GOT3 (cell line): ENCODE measurements at regions not wholly inside any gene's neighbourhood (a gene's known extent, or its start where the extent isn't known, plus 50 kb on each side); places are given as distances from the start of the nearest gene placed in this dataset.

ENCODE experiments used
- DNase-seq: peaks from one replicate; lab custom pipeline; 2025; ENCODE audit warnings: mixed read lengths; lab: John Stamatoyannopoulos, UW

DNA sequence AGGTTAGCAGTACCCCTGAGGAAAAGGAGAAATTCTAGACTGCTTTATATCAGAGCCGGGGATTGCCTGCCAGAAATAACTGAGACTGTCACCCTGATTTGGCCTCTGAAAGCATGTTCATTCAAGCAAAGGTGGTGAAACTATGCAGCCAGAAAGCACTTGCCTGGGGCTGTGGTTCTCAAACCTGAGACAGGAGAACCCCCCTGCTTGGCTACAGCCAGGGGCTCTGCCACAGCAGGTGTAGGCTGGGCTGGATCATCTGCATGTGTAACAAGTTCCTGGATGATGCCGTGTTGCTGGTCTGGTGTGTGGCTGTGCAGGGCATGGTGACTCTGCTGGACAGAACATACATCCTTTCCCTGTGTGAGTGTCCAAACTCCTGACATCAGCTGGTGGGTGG is 157.8 kb downstream of the NXNL2 start:
- DNase-seq = no peak

DNA sequence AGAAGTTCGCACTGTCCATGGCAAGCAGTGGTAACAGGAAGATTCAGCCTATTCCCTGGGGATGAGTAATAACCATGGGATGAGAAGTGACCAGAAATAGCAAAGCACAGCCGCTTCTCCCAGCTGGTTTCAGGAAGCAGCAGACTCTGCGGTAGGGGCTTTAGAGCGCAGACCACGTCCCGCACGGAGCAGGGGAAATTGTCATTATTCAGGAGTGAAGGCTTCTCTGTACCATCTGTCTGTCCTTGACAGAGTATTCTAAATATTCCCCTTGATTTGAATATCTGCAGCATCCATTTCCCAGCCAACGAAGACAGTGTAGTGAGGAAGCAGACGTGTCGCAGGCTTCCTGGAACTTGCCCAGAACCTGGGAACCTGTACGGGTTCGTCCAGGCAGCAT is 159.6 kb downstream of the NXNL2 start:
- no peak for DNase-seq

DNA sequence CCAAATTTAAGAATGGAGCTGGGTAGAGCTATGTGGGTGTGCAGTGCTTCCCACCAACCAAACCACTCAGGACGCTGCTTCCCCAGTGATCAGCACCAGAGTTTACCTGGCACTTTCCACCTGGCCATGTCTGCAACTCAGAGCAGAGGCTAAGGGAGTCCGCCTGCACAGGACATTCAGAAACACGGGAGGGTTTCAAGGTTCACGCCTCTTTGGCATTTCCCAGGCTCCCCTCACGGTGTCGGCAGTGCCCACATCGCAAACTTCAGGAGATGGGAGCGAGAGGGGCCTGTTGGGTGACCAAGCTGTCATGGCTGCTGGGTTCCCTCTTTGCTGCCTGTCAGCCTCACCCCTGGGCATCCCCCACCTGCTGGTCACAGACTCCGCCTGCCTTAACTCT is 161.5 kb downstream of the NXNL2 start:
- DNase-seq = no peak

DNA sequence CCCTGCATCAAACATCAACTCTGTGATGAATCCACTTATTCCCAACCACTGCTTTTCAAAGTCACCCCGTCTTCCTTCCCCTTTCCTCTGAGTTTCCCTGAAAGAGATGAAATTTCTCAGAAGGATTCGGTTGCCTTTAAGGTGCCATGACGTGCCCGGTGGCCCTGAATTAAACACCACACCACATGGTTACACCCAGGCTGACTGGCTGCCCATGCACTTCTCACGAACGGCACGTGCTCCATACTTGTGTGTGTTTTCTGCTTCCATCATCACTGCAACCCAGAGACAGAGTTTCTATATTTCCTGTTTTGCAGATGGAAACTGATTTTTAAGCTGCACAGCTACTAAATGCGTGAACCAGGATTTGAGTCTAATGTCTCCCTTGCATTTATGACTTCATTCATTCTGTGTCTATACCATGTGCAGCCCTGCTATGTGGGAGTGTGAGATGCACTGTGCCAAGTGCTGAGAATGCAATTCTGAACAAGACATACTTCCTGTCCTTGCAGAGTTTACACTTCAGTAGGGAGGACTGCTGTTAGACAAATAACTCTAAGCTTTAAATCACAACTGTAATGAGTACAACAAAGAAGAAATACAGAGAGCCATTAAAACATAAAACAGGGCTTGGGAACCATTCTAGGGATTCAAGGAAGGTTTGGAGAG is 162.9 kb downstream of the NXNL2 start:
- DNase-seq = no peak

DNA sequence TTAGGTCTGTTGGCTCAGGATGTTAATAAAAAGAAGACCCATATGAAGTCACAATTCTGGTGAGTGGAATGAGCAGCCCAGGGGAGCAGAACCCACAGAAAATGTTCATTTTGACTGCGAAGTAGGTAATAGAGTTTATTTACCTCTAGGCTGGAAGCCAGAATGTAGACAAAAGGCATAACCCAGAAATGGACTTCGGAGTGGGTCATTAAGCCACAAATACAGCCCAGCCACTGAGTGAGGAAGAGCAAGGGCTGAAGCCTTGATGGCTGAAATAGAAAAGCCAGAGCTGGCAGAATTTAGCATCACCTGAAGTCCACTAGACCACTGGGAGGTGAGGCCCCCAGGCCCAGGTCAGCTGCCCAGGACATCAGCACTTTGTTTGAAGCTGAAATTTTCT is 168.0 kb downstream of the NXNL2 start:
- no peak for DNase-seq

DNA sequence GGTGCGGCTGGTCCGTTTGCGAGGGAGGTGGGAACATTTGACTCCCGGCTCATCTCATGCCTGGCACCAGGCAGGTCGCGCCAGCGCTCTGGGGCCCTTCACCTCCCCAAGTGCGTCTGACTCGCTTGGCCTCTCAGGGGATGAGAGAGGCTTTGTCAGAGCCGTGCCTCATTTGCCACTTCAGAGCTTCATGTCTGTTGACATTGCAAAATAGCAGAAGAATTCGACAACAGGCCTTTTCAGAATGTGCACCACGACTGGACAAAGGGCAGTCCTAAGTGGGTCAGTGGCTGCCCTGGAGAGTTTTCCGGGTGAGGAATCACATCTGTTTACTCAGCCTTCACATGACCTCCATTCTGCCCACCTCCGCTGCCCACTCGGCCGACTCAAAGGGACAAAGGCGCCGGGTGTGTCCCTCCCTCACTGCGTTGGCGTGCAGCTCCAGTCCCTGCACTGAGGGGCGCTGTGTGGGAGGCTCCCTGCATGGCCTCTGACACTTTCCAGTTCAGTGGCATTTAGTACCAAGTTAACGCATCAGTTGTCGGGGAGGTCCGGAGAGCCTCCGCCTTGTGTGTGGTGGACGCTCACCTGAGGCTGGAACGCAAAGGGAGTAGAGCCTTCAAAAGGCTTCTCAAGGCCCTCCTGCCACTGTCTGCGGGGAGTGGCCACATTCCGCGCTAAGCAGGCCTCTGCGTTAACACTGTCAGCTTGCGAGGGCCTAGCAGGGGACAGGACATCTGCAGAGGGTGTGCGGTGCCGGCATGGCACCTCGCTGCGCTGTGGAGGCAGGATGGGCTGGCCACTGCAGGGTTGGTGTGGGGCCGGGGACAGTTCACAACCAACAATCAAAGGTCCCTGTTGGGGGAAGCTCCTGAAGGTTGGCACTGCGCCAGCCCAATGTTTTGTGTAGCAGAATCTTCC is 171.5 kb downstream of the NXNL2 start:
- no peak for DNase-seq

DNA sequence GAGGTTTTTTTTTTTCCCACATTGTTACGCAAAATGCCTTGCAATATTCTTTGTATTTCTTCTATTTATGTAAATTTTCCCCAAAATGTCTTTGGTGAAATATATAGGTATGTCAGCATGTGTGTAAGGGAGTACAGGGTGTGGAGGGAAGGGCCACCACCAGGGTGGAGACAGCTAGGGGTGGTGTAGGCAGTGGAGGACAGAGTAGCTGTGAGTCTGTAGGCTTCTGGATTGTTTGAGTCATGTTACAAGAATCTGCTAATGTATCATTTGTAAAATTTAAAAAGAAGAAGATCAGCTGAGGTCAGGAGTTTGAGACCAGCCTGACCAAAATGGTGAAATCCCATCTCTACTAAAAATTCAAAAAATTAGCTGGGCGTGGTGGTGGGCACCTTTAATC is 175.5 kb downstream of the NXNL2 start:
- no peak for DNase-seq

DNA sequence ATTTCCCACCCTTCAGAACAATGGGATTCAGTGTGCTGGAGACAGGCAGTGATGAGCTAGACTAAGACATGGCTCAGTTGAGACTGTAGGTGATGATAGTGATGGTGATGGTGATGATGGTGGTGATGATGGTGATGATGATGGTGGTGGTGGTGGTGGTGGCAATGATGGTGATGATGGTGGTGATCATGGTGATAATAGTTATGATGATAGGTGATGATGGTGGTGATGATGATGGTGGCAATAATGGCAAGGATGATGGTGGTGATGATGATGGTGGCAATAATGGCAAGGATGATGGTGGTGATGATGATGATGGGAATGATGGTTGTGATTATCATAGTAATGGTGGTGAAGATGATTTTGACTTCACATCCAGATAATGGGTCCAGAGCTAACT is 176.7 kb downstream of the NXNL2 start:
- DNase-seq = no peak

DNA sequence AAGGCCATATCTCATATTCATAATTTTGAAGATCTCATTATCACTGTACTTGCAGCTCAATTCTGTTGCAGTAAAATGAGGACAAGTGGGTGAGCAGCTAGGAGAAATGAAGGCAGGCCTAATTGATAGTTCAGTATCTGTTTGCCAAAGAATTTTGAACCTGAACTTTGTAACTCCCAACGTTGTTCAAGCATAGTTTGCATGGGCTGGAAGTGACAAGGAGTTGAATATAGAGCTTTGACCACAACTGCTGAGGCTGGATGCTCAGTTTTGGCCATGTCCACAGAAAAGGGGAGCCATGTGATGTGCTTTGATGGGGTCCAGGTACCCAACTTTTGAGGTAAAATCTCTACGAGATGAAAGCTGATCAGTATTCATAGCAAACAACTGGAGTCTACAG is 177.5 kb downstream of the NXNL2 start:
- no peak for DNase-seq

DNA sequence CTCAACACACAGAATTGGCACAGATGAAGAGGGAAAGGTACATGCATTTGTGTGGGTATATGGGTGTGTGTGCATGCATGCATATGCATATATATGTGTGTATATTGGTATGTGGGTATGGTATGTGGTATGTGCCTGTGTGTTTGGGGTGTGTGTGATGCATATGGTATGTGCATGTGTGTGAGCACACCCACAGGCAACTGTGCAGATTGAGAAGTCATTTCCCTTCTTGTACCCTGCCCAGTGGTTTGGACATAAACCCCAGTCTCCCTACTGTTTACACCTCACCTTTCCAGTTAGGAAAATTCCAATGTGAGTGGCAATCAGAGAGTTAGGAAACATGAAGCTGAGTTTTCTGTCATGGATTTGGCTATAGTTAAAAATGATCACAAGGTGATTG is 178.0 kb downstream of the NXNL2 start:
- DNase-seq = no peak

DNA sequence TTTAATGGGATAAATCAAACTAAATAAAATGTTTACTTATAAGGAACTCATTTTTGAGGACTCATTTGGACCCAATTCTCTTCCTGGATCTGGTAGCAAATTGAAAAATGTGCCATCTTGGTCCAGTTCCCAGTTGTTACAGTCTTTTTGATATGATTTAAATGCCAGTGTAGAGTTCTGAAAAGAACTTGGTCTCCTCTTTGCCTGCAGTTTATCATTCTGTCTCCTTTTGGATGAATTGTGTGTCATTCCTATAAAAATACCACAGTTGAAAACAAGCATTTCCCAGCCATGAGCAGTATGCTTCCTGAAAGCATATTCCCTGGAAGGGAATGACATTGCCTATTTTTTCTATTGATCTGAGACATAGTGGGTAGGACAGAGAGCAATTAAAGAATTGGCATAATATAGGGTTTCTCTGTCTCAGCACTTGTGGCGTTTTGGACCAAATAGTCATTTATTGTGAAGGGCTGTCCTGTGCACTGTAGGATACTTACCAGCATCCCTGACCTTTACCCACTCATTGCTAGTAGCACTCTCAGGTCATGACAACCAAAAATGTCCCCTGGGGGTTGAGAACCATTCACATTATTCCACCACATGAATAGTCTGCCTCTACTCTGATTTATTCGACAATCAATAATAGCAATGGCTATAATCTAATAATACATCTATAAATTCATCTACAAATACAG is 181.8 kb downstream of the NXNL2 start:
- no peak for DNase-seq

DNA sequence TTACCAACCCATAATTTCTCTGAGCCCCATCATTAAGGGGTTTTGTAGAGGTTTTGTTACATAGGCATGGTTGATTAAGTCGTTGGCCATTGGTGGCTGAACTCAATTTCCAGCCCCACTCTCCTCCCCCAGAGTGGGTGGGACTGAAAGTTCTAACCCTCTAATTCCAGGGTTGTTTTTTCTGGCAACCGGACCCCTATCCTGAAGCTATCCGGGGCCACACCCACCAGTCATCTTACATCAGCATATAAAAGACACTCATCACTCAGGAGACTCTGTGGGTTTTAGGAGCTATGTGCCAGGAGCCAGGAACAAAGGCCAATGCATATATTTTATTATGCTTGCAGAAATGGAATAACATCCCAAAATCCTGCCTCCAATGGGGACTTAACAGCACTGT is 186.0 kb downstream of the NXNL2 start:
- DNase-seq = no peak

DNA sequence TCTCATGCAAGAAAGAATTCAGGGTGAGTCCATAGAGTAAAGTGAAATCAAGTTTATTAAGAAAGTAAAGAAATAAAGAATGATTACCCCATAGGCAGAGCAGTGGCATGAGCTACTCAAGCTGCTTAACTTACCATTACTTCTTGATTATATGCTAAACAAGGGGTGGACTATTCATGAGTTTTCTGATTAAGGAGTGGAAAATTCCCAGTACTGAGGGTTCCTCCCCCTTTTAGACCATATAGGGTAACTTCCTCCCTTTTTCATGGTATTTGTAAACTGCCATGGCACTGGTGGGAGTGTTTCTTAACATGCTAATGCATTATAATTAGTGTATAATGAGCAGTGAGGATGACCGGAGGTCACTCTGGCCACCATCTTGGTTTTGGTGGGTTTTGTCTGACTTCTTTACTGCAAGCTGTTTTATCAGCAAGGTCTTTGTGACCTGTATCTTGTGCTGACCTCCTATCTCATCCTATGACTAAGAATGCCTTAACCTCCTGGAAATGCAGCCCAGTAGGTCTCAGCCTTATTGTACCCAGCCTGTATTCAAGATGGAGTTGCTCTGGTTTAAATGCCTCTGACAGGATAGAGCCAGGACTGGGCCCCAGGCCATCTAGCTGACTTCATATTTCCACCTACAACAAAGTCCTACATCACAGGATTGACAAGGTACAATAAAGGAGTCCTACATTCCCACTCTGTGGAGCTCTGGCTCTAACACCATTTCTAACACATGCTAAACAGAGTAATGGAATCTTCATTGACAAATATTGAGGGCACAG is 186.7 kb downstream of the NXNL2 start:
- DNase-seq = no peak

DNA sequence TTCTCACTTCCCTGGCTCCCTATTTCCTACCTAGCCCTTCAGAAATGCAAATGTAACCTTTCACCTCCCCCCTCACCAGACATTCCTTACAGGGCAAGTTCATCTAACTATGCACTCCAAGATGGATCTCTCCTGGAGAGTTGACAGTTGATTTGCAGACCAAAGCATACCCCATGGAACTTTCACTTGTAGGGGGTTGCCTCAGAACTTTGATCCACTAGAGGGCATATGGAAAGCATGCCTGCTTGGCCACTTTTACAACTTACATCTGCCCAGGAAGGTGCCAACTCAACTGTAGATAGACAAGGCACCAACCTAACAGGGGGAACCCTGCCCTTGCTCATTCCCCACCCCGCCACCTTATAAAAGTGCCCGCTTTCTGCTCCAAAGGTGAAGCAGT is 187.8 kb downstream of the NXNL2 start:
- DNase-seq = no peak

DNA sequence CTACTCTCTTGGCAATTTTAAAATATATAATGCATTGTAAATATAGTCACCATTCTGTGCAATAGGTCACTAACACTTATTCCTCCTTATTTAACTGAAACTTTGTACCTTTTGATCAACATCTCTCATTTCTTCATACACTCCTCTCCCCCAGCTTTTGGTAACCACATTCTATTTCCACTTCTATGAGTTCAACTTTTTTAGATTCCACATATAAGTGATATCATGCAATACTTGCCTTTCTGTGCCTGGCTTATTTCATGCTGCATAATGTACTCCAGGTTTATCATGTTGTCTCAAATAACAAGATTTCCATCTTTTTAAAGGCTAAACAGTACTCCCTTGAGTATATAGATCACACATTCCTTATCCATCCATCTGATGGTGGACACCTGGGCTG is 188.8 kb downstream of the NXNL2 start:
- DNase-seq = no peak

DNA sequence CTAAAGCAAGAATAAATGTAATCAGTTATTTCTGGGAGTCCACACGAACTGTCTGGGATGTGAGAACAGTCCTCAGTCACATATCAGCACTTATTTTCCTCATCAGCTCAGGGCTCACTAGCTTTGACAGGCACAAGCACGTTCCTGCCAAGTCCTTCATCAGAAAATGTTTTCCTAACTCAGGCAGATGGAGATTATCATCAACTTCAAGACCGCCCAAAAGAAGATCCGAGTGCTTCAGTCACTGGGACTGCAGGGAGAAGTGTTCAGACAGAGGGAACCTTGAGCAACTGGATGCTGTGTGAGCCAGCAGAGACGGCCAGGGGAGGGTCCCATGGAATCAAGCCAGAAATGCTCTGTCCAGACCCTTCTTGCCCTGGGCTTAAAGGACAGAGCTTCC is 189.4 kb downstream of the NXNL2 start:
- DNase-seq = no peak

DNA sequence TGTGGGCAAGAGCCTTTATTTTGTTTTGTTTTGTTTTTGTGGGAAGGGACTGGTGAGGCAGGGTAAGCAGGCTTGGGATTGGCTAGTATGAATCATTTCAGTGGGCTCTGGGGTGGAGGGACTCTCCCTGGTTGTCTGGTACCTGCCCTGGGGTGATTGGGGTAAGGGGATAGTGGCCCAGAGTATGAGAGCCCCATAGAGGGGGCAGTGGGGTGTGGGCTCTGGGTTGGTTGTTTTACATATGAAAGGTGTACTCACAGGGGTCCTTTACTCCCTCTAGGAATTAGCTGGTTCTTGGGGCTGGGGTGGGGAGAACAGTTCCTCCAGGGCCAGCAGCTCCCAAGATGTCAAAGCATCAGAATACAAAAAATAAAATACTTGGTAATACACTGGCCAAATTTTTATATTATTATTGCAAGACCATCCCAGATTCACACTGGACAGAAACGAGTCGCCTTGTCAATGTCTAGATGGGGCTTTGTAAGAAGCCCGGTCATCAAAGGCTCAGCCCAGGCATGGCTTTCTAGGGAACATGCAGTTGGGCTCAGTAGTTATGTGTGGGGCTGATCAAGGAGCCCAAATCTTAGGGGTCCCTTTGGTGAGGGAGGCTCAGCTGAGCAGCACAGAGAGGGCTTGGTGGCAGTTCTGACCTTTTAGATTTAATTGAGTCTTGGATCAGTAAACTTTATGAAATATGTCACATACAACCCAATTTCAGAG is 190.5 kb downstream of the NXNL2 start:
- DNase-seq = no peak

DNA sequence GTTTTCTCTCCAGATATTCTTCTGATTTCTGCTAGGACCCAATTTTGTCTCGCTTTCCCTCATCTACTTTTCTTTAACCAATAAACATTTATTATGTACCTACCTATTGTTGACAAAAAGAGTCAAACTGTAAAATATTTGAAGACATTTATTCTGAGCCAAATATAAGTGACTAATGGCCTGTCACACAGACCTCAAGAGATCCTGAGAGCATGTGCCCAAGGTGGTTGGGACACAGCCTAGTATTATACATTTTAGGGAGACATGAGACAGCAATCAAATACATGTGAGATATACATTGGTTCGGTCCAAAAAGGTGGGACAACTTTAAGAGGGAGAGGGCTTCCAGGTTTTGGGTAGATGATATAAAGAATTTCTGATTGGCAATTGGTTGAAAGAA is 191.8 kb downstream of the NXNL2 start:
- DNase-seq = no peak

DNA sequence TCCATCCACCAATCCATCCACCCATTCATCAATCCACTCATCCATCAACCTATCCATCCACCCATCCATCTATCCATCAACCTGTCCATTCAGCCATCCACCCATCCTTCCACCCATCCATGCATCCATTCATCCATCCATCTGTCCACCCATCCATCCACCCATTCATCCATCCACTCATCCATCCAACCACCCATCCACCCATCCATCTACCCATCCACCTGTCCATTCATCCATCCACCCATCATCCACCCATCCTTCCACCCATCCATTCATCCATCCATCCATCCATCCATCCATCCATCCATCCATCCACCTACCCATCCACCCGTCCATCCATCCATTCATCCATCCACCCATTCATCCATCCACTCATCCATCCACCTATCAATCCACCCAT is 195.8 kb downstream of the NXNL2 start:
- DNase-seq = no peak

DNA sequence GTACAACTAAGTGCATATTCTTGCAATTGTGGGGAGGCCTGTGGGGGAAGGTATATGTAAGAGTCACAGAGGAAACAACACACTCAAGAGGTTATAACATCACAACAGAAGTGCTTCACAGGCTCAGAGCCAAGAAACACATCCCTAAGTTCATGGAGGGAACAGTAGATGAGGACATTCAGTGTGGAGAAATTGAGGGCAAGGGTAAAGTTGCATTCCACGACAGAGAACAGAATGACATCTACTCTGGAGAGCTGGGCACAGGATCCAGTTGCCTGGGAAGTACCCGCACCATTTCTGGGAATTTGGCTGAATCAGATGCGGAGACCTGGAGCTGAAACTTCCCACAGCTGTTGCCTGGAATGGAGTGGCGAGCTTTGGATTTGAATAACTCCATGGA is 197.2 kb downstream of the NXNL2 start:
- no peak for DNase-seq

DNA sequence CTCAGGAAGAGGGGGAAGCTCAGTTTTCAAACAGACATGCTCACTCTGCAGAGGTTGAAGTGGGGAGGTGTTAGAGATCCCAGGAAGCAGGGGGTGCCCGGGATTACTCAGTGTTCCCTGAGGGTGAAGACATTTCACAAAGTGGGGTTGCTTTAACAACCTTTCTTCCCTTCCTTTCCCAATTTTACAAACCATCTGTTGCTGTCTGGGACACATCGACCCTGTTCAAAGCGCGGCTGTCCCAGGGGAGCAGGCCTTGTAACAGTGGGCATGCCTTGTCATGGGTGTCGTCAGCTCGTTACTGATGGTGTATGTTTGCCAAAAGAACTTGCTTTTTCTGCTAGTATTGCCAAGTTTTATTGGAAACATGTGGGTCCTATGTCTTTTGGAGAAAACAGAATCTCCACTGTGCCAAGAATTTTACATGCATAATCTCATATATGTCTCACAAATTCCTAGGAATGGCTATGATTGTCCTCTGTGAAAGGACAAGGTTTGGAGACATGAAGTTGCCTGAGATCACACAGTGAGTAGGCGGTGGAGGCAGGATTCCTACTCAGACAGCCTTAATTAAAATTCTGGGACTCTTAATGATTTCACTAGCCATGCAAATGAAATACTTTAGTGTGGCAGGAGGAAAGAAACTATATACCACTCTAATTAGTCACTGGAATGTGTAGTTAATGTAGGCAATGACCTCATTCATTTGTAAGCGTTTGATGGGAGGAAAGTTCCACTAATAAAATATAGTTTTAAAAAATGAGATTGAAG is 198.9 kb downstream of the NXNL2 start:
- DNase-seq = no peak
